ENCODE measurements at regions not wholly inside any gene's neighbourhood (a gene's known extent, or its start where the extent isn't known, plus 50 kb on each side); places are given as distances from the start of the nearest gene placed in this dataset.
"Not testable (repeated sequence)": the region's sequence is repeated elsewhere in the genome, so short reads cannot be mapped to it uniquely, and the experiment has no call there.

DNA sequence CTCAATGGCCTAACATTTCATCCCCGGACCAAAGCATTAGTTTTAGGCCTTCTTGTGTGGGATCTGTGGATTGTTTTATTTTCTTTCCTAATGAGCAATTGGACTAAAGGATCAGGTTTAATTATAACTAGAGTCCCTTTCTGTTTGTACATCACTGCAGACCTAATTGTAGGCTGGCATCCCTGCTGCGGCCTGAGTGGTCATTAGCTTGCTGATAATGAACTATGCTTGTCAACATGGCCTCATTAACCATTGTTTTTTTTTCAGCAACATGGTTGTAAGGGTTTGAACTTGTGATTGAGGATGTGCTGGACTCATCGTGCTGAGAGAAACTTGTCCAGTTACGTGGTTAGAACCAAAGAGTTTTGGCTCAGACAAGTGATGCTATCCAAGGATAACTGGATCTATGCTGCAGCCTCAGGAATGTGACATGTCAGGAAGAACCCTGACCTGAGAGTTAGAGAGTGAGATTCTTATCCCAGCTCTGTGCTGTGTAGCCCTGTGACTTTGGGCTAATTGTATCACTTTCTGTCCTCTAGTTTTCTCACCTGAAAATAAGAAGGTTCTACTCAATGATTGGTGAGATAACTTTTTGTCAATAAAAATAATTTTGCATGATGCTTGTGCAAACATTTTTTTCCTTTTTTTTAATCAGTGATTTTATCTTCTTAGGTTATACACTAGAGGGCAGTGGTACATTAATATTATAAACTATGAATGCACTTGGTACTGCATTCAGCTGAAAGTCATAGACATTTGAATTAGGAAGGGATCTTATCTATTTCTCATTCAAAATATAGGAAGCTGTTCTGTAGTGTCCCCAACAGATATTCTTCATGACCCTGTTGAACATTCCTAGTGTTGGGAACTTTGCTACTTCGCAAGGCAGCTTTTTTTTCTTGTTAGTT lies 140.9 kb downstream of the RNF144B start:
- H3K4me3 ChIP-seq (ENCODE audit: low read depth, low read length): no peak overlapping the region

GRCh38 chr6:18530201-18530600 lies 143.1 kb downstream of the RNF144B start:
- no peak overlapping the region for H3K4me3 ChIP-seq (ENCODE audit: low read depth, low read length)

GRCh38 chr6:18532139-18532538 lies 145.0 kb downstream of the RNF144B start:
- H3K4me3 ChIP-seq (ENCODE audit: low read depth, low read length): no peak overlapping the region

DNA sequence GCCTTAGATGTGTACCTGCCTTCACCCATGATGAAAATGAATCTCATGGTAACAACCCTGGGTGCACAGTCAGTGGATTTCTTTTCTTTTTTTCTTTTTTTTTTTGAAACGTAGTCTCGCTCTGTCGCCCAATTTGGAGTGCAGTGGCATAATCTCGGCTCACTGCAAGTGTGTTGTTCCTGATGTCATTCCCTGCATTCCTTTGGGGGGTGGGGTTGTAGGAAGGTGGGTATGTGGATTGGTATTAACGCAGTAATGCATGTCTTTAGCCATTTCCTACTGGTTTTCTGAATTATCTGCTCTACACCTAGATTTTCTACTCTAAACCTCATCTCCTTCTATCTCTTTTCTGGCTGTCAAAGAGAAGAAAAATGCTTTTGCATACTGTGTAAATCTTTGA lies 146.6 kb downstream of the RNF144B start:
- no peak overlapping the region for H3K4me3 ChIP-seq (ENCODE audit: low read depth, low read length)

- H3K4me3 ChIP-seq (ENCODE audit: low read depth, low read length): no peak overlapping the region
These were observed 149.5 kb downstream of the RNF144B start for GRCh38 chr6:18536591-18537055.

- no peak overlapping the region for H3K4me3 ChIP-seq (ENCODE audit: low read depth, low read length)
These were observed 151.2 kb downstream of the RNF144B start for GRCh38 chr6:18538315-18538714.

DNA sequence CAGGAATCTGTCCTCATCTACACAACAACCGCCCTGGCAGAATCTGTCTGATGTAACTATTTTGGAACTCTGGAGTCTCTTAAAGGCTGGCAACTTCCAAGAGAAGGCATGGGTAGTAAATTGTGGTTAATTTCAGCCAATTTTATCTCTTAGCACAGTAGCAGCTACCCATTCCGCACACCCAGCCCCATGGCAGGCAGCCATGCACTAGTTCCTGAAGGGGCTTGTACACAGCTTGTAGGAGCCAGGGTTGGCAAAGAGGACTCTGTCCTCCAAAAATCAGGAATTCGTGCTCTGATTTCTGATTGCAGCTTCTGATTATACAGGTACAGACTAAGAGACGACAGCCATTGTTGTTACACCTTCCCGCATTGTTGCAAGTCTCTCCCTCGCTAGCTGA lies 155.9 kb downstream of the RNF144B start:
- no peak overlapping the region for H3K4me3 ChIP-seq (ENCODE audit: low read depth, low read length)

DNA sequence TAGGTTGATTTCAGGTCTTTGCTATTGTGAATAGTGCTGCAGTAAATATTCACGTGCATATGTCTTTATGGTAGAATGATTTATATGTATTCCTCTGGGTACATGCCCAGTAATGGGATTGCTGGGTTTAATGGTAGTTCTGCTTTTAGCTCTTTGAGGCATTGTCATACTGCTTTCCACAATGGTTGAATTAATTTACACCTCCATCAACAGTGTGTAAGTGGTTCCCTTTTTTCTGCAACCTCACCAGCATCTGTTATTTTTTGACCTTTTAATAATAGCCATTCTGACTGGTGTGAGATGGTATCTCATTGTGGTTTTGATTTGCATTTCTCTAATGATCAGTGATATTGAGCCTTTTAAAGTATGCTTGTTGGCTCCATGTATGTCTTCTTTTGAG lies 158.0 kb downstream of the RNF144B start:
- not testable (repeated sequence) for H3K4me3 ChIP-seq (ENCODE audit: low read depth, low read length)

DNA sequence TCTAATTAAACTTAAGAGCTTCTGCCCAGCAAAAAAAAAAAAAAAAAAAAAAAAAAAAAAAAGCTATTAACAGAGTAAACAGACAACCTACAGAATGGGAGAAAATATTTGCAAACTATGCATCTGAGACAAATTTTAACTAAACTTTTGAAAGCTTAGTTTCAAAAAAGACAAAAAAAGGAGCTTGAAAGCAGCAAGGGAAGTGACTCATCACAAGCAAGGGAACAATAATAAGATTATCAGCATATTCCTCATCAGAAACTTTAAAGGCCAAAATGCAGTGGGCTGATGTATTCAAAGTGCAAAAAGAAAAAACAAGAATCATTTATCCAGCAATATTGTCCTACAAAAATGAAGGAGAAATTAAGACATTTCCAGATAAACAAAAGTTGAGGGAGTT lies 158.6 kb downstream of the RNF144B start:
- no peak overlapping the region for H3K4me3 ChIP-seq (ENCODE audit: low read depth, low read length)

DNA sequence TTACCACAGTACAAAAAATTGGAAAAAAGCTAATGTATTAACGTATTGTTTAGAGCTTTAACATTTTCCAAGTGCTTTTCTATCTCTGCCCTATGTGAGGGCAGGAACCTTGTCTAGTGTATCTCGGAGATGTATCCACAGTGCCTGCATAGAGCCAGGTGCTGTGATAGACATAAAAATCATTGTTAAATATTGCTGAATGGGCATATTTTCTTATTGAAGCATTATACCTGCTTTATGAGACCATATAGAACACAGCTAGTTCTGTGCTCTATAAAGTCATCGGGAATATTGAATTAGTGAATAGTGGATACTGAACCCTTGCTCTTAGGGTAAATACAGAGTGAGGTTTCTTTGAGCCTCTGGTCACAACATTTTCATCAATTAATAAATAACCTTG lies 163.0 kb downstream of the RNF144B start:
- H3K4me3 ChIP-seq (ENCODE audit: low read depth, low read length): no peak overlapping the region

GRCh38 chr6:18551228-18551627 lies 164.1 kb downstream of the RNF144B start:
- H3K4me3 ChIP-seq (ENCODE audit: low read depth, low read length): no peak overlapping the region

GRCh38 chr6:18555750-18556149 lies 168.6 kb downstream of the RNF144B start:
- H3K4me3 ChIP-seq (ENCODE audit: low read depth, low read length): no peak overlapping the region

DNA sequence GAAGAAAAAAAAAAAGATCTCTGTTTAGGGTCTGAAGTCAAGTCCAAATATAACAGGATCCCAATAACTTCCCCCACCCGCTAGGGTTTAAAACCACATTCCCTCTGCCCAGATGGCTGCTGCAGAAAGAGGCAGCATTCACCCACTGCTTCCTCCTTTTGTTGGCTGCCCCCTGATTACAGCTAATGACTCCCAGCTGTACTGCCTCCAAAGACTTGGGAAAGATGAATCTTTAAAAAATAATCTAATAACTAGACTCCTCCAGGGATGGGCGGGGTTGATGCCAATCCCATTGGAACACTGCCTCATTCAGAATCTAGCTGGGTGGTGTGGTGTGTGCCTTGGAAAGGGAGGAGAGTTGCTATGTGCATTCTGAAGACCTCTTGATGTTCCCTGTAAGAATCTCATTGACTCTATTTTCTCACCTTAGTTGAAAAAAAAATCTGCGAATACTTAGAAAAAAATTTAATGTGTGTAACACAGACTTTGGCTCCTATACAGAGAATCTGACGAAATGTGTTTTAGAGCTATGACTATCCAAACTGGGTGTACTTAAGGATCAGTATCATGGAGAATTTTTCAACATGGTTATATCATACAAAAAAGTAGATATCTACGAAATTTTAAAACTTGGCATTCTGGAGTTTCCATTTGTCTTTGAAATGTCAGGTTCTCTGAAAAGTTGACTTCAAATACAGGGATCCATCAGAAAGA lies 174.0 kb downstream of the RNF144B start:
- H3K4me3 ChIP-seq (ENCODE audit: low read depth, low read length): no peak overlapping the region

DNA sequence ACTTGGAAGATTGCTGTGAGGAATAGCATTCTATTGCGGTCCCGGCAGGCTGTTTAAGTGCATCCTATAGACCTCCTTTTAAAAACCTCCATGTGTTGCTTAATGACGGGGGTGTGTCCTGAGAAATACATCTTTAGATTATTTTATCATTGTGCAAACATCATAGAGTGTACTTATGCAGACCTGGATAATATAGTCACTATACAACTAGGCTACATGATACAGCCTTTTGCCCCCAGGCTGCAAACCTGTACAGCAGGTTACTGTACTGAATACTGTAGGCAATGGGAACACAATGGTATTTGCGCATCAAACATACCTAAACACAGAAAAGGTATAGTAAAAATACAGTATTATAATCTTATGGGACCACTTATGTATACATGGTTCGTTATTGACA lies 175.6 kb downstream of the RNF144B start:
- H3K4me3 ChIP-seq (ENCODE audit: low read depth, low read length): no peak overlapping the region

DNA sequence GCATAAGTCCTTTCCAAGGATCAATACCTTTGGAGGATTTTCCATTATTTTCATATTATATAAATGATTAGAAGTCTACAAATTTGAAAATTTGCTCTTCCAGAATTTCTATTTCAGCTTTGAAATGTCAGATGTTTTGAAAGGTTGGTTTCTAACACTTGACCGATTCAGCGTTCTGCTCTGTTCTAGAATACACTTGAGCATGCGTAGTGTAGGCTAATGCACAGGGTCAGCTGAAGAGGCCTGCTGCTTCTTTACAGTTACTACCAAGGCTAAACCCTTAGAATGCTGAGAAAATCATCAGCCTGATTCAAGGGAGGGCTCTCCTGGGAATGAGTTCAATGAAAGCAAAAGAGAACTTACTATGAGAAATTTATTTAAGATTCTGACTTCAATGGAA lies 177.6 kb downstream of the RNF144B start:
- no peak overlapping the region for H3K4me3 ChIP-seq (ENCODE audit: low read depth, low read length)

DNA sequence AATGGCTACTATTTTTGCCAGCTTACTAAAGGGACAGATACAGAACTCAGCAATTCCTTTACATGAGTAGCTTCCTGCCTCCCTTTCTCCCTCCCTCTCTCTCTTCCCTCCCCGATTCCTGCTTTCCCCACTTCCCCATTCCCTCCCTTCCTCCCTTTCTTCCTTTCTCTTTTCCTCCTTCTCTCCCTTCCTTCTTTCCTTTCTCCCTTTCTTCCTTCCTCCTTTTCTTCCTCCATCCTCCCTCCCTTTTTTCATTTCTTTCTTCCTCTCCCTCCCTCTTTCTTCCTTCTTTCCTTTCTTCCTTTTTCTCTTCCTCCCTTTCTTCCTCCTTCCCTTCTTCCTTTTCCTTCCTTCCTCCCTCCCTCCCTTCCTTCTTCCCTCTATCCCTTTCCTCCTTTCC lies 178.1 kb downstream of the RNF144B start:
- no peak overlapping the region for H3K4me3 ChIP-seq (ENCODE audit: low read depth, low read length)

GRCh38 chr6:18567380-18567779 lies 180.2 kb downstream of the RNF144B start:
- H3K4me3 ChIP-seq (ENCODE audit: low read depth, low read length): no peak overlapping the region

DNA sequence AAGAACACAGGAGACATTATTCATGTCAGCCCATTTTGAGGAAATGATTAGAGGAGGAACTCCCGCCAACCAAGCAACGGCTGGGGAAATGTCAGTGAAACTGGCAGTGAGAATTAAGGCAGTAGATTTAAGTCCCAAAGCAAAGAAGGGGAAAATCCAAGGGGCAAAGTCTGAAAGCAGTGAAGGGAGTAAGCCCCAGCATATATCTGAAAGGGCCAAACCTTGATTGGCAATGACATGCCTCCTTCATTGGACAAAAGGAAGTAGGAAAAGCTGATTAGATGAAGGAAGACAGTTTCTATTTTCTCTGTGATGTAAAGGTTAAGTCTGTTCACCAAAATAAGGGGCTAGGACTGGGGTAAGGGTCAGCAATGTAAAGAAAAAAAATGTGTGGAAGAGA lies 190.3 kb downstream of the RNF144B start:
- H3K4me3 ChIP-seq (ENCODE audit: low read depth, low read length): no peak overlapping the region

DNA sequence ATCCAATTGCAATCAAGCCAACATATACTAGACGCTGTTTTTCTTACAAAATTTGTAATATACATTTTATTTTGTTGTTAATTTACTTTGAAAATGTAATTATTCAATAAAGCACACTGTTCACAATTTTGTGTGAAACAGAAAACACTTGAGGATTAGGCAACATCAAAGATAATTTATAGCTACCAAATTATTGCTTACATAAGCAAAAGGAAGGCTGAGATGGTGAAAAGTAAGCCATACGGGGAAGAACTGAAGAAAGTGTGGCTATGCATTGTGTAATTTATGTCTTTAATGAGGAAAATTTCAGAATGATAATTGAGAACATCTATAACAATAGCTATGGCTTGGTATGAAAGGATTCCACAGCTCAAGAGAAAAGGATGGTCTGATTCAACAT lies 192.0 kb downstream of the RNF144B start:
- no peak overlapping the region for H3K4me3 ChIP-seq (ENCODE audit: low read depth, low read length)

- H3K4me3 ChIP-seq (ENCODE audit: low read depth, low read length): no peak overlapping the region
These were observed 192.7 kb downstream of the RNF144B start for GRCh38 chr6:18579869-18580268.

GRCh38 chr6:18584372-18584771 lies 197.2 kb downstream of the RNF144B start:
- no peak overlapping the region for H3K4me3 ChIP-seq (ENCODE audit: low read depth, low read length)

DNA sequence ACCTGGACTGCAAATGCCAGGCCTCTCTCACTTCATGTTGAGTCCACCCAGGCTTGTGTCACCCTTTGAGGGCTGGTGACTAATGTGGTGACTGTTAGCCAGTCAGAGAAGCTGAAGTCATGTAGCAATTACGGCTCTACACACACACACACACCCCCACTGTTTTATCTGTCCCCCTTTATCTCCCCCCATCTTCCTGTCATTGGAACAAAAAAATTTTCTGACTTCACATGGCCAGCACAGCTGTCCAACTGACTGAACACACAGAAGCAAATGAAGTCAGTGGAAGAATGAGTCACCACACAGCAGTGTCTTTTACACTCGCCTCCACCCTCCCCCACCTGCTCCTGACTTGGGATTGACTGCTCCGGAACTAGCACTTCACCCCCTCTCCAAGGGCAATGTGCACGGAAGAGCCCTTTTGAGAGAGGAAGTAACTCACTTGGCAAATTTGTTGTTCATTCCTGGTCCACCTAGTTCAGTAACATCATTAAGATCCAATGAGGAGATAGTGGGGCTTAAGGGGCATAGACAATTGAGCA lies 198.0 kb downstream of the RNF144B start:
- H3K4me3 ChIP-seq (ENCODE audit: low read depth, low read length): no peak overlapping the region
